ENCODE measurements at regions not wholly inside any gene's neighbourhood (a gene's known extent, or its start where the extent isn't known, plus 50 kb on each side); places are given as distances from the start of the nearest gene placed in this dataset.

DNA sequence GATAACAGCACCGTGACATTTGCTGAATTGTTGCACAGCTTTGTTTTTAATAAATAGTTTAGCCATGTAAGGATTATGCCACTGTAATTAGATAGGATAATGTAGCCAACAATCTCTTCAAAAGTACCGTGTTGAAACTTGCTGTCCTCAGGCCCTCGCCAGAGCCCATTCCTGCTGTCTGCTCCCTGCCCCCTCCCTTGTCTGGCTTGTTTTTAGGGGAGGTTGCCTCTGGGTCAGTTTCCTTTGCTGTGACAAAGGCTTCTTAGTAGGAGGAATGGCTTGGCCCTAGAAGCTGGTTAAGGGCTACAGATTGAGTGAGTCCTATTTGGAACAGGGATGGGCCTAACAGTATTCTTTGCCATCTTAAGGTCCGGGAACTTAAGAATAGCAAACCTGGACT, 107.9 kb downstream of the LMO4 start:
- no peak for DNase-seq (ENCODE audit: low read depth, low spot score)
- H3K27ac ChIP-seq: no peak overlapping the region

DNA sequence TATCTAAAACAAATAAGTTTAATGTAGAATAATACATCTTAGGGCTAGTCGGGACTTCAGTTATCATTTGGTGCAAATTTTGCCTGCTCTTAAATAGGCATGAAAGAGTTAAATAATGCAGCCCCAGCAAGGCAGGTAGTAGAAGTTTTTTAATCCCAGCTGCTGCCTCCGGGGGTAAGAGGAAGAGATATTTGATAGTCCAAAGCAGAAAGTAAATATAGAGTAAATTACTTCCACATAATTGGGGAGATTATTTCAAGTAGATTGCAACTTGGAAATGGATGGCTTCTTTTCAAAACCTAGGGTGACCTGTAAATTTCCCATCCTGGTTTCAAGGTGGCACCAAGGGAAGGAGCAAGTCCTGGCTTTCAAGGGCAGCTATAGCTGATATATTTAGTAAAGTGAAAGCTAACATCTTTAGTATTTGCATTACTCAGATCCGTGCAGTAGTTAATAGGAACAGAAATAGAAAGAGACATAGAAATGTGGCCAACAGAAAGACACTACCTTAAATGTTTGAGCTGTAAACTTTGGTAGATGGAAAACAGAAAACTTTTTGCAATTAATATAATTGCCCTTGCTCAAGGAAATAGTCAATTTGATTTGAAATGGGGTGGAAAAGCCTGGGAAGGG, 109.1 kb downstream of the LMO4 start:
- no peak for DNase-seq (ENCODE audit: low read depth, low spot score)
- H3K27ac ChIP-seq: no peak overlapping the region

DNA sequence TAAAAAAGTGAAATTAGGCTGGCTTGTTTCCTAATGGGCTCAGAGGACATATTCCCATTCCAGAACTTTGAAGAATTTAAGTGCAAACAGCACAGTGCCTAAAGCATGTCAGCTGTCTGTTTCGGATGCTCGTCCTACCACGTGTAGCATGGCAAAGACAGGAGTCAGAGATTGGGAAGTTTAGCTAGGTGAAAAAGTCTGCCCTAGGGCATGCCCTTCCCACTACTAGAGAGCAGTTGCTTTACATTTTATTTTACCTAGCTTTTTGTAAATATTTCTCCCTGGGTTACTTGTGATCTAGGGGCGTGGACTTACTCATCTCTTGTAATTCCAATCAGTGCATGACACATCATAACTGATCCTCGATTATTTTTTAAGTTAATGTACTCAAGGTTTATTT, 111.1 kb downstream of the LMO4 start:
- no peak overlapping the region for H3K27ac ChIP-seq
- DNase-seq (ENCODE audit: low read depth, low spot score): no peak

DNA sequence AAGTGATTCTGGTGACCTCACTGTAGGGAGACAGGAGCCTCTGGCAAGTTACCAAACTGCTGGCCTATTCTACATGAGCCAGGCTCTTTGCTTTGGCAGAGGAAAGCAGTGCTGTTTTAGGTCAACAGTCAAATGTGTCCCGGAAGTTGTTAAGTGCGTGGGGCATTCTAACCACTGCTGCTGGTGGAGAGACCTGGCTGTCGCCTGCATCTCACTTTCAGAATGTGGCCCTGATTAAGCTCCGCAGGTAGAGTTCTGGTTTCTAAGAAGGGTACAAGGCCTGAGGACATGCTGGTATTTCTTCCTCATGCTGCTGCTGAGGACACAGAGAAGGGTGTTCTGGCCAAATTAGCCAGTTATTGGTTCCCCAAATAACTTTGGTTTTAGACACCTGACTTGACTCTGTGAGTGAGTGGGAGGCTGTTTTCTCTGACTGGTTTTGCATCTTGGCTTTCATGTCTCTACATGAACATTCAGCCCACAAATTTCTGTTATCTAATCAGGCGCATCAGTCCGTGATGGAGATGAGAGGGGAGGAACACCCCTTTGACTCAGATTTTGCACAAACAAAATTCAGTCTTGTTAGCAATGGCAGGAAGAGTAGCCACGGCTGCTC, 120.8 kb downstream of the LMO4 start:
- no peak overlapping the region for H3K27ac ChIP-seq
- DNase-seq (ENCODE audit: low read depth, low spot score): peak; percentile 22

DNA sequence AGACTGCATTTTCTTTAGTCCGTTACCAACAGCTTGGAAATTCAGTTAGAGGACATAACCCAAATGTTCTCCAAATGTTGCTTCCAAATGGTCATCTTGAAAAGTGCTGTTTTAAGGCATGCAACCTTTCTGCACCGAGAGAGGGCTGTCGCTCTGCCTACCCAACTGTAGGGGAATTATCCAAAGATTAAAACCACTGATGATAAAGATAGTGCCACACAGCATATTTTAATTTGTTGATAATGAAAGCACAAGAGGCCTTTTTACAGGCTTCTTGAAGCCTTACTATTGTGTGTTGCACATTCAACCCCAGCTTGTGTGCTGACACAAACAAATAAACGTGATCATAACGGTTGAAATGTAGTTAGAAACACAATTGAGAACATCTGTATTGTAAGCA, 121.5 kb downstream of the LMO4 start:
- H3K27ac ChIP-seq: no peak overlapping the region
- no peak for DNase-seq (ENCODE audit: low read depth, low spot score)

DNA sequence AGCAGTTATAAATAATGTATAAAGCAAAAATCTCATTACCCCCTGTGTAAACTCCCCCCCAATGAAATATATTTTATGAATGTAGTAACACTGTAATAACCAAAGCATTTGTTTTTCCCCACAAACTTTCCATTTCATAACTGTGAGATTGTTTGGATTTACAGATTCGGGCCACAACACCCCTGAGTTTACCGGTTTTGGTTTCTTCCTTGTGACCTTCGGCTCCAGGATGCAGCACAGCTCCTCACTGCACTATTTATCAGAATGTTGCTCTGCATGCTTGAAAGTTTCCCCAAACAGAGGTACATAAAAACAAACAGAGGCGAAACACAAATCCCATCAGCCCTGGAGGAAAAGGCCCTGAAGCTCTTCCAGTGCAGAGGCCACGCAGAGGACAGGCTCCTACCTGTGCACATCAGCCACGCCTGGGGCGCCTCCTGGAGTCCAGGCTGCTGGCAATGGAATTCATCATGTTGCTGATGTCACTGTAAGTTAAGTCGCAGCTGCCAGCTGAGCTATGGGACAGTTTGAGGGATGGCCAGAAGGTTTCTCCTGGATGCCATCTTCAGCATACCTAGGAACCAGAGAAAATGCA, 122.0 kb downstream of the LMO4 start:
- H3K27ac ChIP-seq: no peak overlapping the region
- no peak for DNase-seq (ENCODE audit: low read depth, low spot score)

DNA sequence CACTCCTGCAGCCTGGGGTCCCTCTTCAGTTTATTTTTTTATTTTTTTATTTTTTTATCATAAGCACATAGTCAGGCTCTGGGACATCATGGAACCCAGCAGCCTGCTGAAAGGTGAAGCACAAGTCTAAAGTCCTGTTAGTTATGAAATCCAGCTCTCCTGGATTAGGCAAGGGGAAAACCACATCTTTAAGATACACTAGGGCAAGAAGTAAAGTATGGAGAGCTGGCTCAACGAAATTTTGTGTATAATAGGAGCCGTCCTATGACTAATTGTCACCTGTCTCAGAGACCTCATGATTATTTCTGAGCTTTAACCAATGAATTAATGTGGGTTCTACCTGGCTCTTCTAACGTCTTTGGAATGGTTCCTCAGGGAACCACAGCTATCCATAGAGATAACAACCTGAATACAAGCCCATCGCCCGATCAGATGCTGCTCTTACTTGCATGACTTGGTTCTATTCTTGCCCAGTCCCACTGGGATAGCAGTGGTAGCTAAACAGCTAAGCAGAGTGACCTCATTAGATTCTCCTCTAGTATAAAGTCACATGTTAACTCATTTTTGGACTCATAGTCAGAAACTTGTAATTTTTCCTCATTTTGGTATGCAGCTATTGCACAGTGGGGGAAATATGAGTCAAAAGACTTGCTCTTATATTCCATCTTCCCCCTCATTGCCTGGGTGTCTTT, 122.7 kb downstream of the LMO4 start:
- H3K27ac ChIP-seq: no peak overlapping the region
- DNase-seq (ENCODE audit: low read depth, low spot score): no peak

DNA sequence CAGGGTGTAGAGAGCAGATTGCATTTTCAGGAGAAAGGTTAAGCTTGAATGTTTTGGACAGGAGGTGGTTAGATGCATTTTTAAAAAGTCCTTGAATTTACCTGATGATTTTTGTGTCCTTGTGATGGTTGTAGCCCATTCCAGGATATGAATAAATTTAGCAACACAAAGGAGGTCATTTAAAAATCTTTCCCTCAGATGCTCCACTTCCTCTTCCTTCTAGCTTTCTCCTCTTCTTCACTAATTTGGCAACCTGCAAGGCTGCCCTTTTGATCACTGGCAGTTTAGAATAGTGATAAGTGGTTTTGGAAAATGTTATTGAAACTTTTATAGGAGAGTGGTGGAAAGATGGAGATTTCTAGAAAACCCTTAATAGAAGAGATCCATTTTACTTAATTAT, 124.0 kb downstream of the LMO4 start:
- DNase-seq (ENCODE audit: low read depth, low spot score): no peak
- no peak overlapping the region for H3K27ac ChIP-seq

DNA sequence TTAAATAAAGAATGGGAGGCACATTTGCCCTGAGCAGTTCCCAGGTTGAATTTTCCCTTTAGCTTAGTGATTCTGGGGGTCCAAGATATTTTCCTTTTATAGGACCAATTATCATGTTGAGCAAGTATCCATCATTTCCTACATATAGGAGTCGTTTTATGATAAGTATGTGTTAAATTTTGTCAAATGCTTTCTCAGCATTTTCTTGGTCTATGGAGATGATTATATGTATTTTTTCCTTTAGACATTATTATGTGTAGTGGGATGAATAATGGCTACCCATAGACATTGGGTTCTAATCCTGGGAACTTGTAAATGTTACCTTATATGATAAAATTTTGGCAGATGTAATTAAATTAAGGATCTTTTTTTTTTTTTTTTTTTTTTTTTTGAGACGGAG, 128.7 kb downstream of the LMO4 start:
- H3K27ac ChIP-seq: no peak overlapping the region

DNA sequence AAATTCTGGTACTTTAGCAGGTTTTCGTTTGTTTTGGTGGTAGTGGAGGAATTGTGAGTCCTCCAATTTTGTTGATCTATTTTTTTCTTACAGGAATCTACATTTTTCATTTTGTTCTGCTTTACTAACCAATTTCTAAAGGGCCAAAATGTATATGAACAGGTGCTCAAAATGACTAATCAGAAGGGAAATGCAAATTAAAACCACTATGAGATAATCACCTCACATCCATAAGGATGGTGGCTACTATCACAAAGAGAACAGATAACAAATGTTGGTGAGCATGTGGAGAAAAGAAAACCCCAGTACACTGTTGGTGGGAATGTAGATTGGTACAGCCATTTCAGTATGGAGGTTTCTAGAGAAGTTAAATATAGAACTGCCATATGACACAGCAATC, 134.2 kb downstream of the LMO4 start:
- H3K27ac ChIP-seq: no peak overlapping the region
- DNase-seq (ENCODE audit: low read depth, low spot score): no peak

More for the DNA sequence above, 128.7 kb downstream of the LMO4 start:
- no peak for DNase-seq (ENCODE audit: low read depth, low spot score)

DNA sequence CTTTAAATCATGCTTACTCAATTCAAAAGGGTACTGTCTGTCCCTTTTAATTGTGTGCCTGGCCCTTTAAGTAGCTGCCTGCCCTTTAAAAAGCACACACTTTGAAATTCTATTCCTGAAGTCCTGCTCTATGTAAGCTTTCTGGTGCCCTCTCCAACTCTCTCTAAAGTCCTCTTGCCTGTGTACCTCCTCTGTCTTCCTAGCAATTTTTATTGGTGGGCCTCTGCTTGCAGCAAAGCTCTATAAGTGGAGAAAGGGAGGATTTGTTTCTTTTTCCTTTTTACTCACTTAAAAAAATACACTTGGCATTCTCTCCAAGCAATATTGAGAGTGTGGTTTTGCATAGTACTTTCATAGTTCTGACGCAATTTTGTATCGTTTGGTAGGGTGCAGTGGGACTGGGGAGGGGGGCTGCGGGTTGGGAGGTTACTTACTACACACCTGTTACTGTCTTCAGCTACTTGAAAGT, 135.4 kb downstream of the LMO4 start:
- DNase-seq (ENCODE audit: low read depth, low spot score): no peak
- H3K27ac ChIP-seq: no peak overlapping the region

DNA sequence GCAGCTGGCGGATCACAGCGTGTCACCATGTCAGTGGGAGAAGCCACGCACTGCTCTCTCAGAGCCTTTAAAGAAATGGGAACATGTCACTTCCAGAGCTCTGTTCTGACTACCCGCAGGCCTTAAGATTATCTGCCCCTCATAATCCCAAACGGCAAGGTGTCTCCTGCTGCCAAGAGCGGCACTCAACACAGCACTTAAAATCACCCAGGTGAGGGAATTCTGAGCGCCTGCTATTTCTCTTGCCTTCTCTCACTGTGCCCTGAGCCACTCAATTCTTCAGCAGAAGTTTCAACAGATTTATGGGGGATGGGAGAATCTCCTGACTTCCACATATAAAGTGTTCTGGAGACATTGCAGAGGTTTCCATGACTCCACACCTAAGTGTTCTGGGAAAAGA, 137.9 kb downstream of the LMO4 start:
- no peak for DNase-seq (ENCODE audit: low read depth, low spot score)
- no peak overlapping the region for H3K27ac ChIP-seq

DNA sequence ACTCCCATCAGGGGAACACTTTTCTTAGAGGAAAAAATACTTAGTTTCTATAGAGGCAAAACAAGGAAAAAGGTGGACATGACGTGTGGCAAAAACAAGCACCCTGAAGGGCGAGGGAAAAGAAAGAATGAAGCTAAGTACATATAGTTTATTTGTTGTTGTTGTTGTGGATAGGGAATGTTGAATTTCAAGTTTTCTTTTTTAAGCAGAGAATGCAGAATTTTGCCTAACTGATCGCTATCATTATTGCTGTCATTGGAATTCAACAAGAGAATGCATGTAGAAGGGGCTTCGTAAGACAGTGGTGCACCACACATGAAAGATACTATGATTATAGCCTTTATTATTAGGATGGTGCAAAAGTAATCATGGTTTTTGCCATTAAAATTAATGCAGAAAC, 144.0 kb downstream of the LMO4 start:
- no peak overlapping the region for H3K27ac ChIP-seq
- DNase-seq (ENCODE audit: low read depth, low spot score): no peak

DNA sequence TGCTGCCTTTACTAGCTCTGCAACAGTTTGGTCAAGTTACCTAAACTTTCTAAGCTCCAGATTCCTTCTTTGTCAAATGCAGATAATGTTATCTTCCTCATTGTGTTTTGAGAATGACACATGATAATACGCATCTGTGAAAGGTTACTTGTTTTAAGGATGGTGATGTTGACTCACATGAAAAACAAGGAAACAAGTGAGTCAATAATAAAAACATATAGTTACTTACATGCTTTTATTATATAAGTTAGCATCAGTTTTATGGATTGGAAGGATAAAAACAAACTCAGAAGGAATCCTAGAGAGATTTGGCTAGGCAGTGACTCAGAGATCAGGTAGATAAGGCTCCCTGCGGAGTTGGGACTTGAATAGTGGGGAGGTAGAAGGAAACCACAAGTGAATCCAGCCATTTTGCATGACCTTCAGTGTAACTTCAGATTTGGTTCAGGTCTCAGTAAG, 144.6 kb downstream of the LMO4 start:
- H3K27ac ChIP-seq: no peak overlapping the region
- DNase-seq (ENCODE audit: low read depth, low spot score): peak; percentile 36

DNA sequence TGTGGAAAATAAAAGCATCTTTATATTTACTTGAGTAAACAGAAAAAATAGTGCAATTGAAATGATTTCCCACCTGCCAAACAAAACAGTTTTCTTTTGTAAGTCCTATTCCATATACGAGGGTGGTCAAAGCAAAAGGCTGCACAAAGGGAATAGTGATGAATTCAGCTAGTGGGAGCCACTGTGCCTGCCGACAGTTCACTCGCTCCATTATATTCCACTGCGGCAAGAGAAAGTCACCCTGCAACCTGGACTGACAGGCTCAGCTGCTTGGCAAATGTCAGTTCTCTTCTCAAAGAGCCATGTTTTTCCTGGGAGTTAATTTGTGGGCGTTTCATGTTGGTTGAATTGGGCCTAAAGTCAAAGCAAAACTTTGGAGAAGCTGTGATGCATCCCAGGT, 145.4 kb downstream of the LMO4 start:
- DNase-seq (ENCODE audit: low read depth, low spot score): no peak
- H3K27ac ChIP-seq: no peak overlapping the region

DNA sequence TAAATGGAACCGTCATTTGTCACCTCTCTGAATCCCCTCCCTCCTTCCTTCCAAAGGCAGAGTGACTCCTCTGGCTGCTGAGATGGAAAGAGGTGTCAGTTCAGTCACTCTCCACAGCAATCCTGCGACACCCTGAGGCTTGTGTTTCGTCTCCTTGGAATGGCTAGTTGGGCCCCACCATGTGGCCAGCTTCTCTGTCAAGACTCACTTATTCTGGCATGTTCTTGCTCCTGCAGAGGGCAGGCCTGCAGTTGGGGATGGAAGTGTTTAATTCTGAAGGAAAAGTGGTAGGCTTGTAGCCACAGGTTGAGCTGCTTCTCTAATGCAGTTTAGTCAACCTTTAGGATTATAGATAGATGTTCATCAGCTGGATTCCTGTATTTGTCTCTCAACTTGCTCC, 149.6 kb downstream of the LMO4 start:
- DNase-seq (ENCODE audit: low read depth, low spot score): no peak
- no peak overlapping the region for H3K27ac ChIP-seq

DNA sequence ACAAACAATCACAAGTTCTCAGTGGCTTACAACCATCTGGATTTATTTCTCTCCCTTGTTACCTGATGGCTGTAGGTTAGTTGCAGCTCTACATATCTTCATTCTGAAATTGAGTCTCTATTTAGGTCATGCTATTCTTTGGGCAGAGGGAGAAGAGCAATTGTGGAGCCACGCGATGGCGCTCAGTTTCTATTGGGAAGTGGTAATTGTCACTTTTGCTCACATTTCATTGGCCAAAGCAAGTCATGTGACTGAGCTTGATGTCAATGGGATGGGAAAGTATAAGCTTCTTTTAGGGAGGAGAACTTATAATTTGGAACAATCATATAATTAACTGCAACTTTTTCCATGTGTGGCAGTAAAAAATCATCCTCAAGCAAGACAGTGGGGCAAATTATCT, 166.5 kb downstream of the LMO4 start:
- H3K27ac ChIP-seq: no peak overlapping the region
- no peak for DNase-seq (ENCODE audit: low read depth, low spot score)

DNA sequence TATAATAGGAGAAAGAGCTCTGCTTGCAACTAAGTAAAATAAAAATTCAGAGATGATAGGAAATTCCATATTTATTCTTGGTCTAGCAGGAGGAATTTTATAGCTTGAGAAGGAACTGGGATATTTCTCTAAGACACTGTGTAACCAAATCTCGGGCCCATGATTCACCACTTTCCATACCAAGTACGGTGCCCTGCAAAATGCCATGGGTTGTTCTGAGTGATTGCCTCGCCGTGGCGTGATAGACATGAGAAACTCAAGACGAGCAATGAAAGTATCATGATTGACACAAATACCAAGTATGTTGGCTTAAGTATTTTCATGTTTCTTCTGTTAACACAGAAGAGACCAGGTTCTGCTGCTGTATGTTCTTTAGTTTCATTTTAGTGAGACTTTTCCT, 167.2 kb downstream of the LMO4 start:
- no peak overlapping the region for H3K27ac ChIP-seq
- no peak for DNase-seq (ENCODE audit: low read depth, low spot score)

DNA sequence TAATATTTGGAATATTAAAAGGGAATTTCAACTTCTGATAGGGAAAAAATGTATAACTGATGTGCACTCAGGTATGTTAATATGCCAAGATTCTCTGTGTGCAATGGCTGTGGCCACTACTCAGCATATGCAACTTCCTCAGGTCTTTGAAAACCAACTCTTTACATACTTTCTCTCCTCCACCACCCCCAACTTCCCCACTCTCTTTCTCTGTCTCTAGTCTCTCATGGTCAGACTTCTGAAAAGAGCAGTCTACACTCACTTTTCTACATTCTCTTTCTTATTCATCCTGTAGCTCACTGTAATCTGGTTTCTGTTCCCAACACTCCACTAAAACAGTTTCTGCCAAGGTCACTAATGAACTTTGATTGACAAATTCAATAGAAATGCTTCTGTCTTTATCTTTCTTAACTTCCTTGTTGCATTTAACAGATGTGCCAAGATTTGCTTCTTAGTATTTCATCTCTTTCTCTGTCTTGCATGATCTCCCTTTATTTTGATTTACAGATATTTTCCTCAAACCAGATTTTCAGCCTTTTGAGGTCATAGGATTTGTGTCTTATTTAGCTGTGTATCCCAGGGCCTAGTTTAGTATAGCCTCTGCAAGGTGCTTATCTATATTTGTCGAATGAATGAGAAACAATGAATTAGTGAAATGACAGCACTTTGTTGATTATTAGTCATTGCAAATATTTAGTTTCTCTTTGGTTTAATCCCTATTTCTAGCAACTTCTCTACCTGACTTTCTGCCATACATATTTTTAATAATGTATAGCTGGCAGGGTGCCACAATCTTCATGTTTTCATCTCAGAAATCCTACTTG, 168.9 kb downstream of the LMO4 start:
- no peak for DNase-seq (ENCODE audit: low read depth, low spot score)
- H3K27ac ChIP-seq: no peak overlapping the region

DNA sequence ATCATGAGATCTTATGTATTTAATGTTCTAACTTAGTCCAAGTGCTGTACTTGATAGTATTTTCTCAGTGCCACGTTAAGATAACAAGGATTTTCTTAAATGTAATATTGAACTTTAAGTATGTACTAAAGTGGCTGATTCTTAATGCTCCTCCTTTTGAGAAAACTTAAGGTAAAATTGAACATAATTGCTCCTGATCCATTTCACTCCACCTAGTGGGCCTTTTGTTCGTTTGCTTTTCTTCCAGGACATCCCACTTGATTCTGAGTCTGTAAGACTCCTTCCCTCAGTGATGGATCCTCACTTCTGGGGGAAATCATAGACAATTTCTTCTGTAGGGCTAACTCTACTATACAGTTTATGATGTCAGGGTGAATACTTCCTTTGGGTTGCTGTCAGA, 173.1 kb downstream of the LMO4 start:
- no peak overlapping the region for H3K27ac ChIP-seq
- DNase-seq (ENCODE audit: low read depth, low spot score): no peak
